GM12878 (cell line): ENCODE measurements at regions not wholly inside any gene's neighbourhood (a gene's known extent, or its start where the extent isn't known, plus 50 kb on each side); places are given as distances from the start of the nearest gene placed in this dataset.

Source experiments
- CHD4 ChIP-seq: fragments of 200-600 bp; sonication (generic); IDR thresholded peaks from 2 replicates; pipeline ENCODE4 v1.6.1; 2016; ENCODE audit warnings: mild to moderate bottlenecking
- CTCF ChIP-seq, 3 experiments: IDR thresholded peaks in 2 of 3; conservative IDR thresholded peaks in 1 of 3; 2 replicates each; pipeline ENCODE4 v1.5.1; 2011; ENCODE audit warnings: low read depth in 3 of 3, low read length in 3 of 3, mild to moderate bottlenecking in 3 of 3, control low read depth in 2 of 3, moderate library complexity in 2 of 3, inconsistent platforms in 1 of 3, mixed read lengths in 1 of 3; ENCODE audit not compliant: control insufficient read depth in 2 of 3, insufficient read depth in 1 of 3; ENCODE audit errors: extremely low read depth in 1 of 3
- EGR1 ChIP-seq, 2 experiments: IDR thresholded peaks; 1 replicate in 1 of 2; 2 replicates in 1 of 2; pipeline ENCODE4 v1.6.1; 2011 to 2012; ENCODE audit warnings: low read depth in 2 of 2, low read length in 2 of 2, borderline replicate concordance in 1 of 2, mild to moderate bottlenecking in 1 of 2, moderate library complexity in 1 of 2
- ETV6 ChIP-seq, 2 experiments: fragments of 450-650 bp in 1 of 2; IDR thresholded peaks in 1 of 2; conservative IDR thresholded peaks in 1 of 2; 2 replicates each; pipeline ENCODE4 v1.6.1; 2014; ENCODE audit warnings: antibody characterized with exemption in 1 of 2, borderline replicate concordance in 1 of 2, low read depth in 1 of 2, mild to moderate bottlenecking in 1 of 2, moderate library complexity in 1 of 2
- EZH2 ChIP-seq: IDR thresholded peaks from 2 replicates; pipeline ENCODE4 v1.6.1; 2012; ENCODE audit warnings: low read depth, mild to moderate bottlenecking, control low read depth, inconsistent platforms, low read length, borderline replicate concordance; ENCODE audit not compliant: control insufficient read depth
- IRF3 ChIP-seq: fragments of 450-650 bp; IDR thresholded peaks from 2 replicates; pipeline ENCODE4 v1.6.1; 2014; ENCODE audit warnings: mild to moderate bottlenecking
- MAX ChIP-seq: IDR thresholded peaks from 2 replicates; pipeline ENCODE4 v1.6.1; 2012; ENCODE audit warnings: low read depth, low read length, improper control_type of control experiment
- MXI1 ChIP-seq: fragments of 150-350 bp; IDR thresholded peaks from 2 replicates; pipeline ENCODE4 v1.6.1; 2011; ENCODE audit warnings: low read depth, mild to moderate bottlenecking, inconsistent platforms, low read length, improper control_type of control experiment
- POLR2A ChIP-seq: IDR thresholded peaks from 2 replicates; pipeline ENCODE4 v1.6.1; 2011; ENCODE audit warnings: low read depth, mild to moderate bottlenecking, low read length
- SUZ12 ChIP-seq: fragments of 200-600 bp; sonication (generic); IDR thresholded peaks from one replicate; pipeline ENCODE4 v1.6.1; 2018; ENCODE audit warnings: antibody characterized with exemption, mild to moderate bottlenecking; ENCODE audit not compliant: unreplicated experiment

- TF ChIP-seq MAX (no peak), EZH2 (no peak), POLR2A (no peak), CTCF (IDR thresholded peaks at IDR 0.05 in 2 of 3, conservative IDR thresholded peaks at IDR 0.05 in 1 of 3; ENCODE audit: control insufficient read depth in 2 of 3, extremely low read depth in 1 of 3, insufficient read depth in 1 of 3, low read depth in 3 of 3, low read length in 3 of 3) (no peak), EGR1 (IDR thresholded peaks at IDR 0.05; ENCODE audit: borderline replicate concordance in 1 of 2, low read depth in 2 of 2, low read length in 2 of 2) (no peak), CHD4 (no peak), ETV6 (conservative IDR thresholded peaks at IDR 0.05 in 1 of 2, IDR thresholded peaks at IDR 0.05 in 1 of 2; ENCODE audit: borderline replicate concordance in 1 of 2, low read depth in 1 of 2) (no peak), MXI1 (no peak), SUZ12 (no peak), IRF3 (no peak)
Observed at GRCh38 chr14:104378698-104379113, 200.9 kb upstream of the C14orf180 start.
